GM12873 (cell line): ENCODE measurements at regions not wholly inside any gene's neighbourhood (a gene's known extent, or its start where the extent isn't known, plus 50 kb on each side); places are given as distances from the start of the nearest gene placed in this dataset.

ENCODE experiments used
- TF ChIP-seq, protein P1 (sequence below): IDR thresholded peaks from 2 replicates; pipeline ENCODE4 v1.5.1; 2012; ENCODE audit warnings: low read depth, mild to moderate bottlenecking, moderate library complexity, low read length, control low read depth; ENCODE audit not compliant: insufficient read depth; ENCODE audit errors: missing control alignments

DNA sequence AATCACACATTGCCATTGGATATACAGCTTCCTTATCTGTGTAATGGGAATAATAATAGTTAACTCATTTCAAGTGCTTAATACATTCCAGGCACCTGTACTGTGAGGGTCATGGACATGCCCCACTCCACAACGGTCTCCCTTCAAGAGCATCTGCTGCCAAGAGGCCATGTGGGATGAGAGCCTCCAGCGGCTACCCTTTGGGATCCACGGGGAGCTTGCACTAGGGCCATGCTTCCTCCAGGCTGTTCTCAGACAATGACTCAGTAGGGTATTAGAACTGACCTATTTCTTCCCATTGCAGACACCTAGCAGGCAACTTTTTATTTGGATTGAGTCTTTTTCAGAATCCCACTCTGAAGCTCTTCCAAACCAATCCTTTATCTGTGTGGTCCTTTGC, 1078.9 kb downstream of the TUSC7 start:
- TF ChIP-seq, protein P1, sequence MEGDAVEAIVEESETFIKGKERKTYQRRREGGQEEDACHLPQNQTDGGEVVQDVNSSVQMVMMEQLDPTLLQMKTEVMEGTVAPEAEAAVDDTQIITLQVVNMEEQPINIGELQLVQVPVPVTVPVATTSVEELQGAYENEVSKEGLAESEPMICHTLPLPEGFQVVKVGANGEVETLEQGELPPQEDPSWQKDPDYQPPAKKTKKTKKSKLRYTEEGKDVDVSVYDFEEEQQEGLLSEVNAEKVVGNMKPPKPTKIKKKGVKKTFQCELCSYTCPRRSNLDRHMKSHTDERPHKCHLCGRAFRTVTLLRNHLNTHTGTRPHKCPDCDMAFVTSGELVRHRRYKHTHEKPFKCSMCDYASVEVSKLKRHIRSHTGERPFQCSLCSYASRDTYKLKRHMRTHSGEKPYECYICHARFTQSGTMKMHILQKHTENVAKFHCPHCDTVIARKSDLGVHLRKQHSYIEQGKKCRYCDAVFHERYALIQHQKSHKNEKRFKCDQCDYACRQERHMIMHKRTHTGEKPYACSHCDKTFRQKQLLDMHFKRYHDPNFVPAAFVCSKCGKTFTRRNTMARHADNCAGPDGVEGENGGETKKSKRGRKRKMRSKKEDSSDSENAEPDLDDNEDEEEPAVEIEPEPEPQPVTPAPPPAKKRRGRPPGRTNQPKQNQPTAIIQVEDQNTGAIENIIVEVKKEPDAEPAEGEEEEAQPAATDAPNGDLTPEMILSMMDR, result no peak

DNA sequence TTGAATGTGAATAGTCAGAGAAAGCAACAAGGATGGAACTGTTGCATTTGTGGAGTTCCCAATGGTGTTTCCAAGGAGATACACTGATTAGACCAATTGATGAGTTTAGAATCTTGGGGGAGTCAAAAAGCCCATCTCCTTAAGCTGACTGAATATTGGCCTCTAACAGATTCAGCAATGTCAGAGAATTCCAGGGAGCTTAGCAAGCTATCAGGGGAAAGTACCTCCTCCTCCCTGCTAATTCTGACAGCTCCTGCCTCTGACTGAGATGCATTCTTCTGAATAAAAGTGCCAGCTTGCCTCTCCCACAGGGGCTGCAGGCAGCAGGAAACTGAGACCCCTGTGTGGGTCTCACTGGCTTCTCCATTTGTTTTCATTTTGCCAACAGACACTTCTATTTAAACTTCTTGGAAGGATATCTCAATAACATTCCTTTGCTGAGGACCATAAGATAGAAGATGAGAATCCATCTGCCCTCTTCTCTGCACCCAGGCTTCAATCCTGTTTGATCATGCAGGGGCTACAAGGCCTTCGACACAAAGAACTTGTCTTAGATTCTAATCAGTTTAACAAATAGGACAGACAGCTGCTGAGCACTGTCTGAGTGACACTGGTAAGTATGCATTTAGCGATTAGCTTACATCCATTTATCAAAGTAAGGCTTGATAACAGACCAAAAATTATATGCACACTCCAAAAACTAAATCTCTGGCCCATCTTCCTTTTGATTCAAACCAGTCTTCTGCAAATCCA, 1080.8 kb downstream of the TUSC7 start:
- TF ChIP-seq, protein P1, result no peak

DNA sequence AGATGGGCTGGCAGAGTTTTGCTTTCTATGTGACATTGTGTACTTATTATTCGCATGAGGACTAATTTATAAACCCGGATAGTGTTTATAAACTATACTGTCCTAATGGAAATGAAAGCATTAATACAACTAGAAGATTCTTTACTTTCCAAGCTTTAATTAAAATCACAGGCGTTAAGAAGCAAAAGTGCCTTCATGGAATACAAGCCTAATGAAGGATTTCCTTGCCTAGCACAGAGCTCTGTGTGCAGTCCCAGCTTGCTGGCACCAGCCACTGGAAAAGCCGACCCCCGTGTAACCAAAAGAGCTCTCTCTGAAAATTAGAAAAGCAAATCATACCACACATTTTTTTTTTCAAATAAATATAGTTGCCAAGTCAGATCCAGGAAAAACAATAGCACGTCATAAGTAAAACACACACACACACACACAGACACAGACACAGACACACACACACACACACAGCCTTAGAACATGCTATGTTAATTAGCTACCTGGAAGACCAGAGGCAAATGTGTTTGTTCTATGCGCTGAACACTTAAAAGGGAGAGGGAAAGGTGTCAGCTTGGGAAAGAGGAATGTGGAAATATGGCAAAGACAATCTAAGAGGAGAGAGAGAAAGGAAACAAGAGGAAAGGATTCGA, 1084.2 kb downstream of the TUSC7 start:
- TF ChIP-seq, protein P1, result no peak

DNA sequence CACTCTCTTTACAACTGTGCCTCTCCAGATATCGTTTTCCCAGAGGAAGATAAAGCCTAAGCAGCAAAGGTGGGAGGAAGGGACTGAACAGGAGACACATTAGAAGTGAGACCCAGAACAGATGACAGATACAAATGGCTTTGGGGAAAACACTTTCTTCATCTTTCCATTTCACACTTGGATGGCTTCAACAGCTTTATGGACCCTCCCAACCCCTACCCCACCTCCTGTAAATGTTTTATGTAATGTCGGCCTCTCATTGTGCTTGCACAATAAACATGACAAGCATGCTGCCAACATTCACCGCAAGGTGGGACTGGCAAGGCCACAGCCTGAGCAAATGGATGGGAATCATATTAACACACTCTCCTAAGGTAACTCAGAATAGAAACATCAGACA, 1088.6 kb downstream of the TUSC7 start:
- TF ChIP-seq, protein P1, result no peak

DNA sequence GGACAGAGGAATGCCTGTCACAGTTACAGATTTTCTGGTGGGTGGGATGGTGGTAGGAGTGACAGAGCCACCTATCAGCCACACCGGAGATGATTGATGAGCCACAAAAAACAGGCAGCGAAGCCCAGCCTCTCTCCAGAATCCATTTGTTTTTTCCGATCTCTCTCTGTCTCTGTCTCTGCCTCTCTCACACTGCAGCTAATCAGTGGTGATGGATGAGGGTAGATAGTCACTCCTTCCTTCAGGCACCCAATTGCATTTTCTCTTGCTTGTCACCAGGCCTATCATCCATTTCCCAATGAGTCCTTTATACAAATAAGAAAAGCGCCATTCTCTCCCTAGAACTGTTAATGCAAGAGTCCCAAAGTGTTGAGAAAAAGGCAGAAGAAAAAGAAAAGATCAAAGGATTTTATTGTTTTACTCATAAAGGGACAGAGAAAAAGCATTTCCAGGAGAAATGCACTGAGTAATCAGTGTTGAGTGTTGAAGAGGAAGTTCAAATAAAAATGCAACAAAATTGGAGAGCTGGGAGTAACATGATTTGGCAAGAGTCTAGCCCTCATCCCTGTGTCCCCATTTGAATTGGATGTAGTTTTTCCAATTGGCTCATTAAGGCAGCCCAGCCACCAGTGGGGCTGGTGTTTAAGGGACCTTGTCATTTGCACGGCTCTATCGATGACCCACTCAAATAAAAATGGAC, 1089.3 kb downstream of the TUSC7 start:
- TF ChIP-seq, protein P1, result no peak

DNA sequence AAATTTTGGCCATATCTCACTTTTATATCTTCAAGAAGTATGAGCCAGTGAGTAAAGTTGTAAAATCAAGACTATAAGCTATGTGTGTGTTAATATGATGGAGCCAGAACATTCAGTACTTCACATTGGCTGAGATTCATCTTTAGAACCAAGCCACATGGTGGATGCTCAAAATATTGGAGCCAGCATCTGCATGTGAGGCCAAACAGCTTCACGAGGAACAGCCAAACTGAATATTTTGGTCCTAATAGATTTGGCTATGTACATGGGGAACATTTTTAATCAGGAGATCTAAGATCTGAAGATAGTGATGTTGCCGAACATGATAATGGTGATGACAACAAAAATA, 1089.8 kb downstream of the TUSC7 start:
- TF ChIP-seq, protein P1, result no peak

DNA sequence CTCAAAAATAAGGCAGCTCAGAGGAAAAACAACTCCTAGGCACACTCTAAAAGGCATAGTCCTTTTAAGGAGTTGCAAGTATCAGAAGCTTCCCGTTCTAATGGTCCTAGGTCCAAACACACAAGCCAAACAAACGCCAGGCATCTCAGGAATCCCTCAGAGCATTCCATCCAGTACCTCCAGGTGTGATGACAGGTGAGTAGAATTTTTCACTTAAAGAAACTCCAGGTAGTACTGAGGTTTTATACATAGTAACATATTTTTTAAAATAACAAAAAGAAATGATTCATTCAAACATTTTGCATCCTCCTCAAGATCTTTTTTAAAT, 1092.3 kb downstream of the TUSC7 start:
- TF ChIP-seq, protein P1, result no peak
